Adrenal gland (tissue), 5 donors: ENCODE measurements at regions not wholly inside any gene's neighbourhood (a gene's known extent, or its start where the extent isn't known, plus 50 kb on each side); places are given as distances from the start of the nearest gene placed in this dataset.

Experiments used
- CTCF ChIP-seq, 6 experiments: fragments of 450-650 bp in 4 of 6; fragments of 200-600 bp in 2 of 6; sonication (generic) in 1 of 6; IDR thresholded peaks; 1 replicate in 5 of 6; 2 replicates in 1 of 6; pipeline versions ENCODE4 v1.5.1 to v1.8.0; 2016 to 2021; ENCODE audit warnings: antibody characterized with exemption in 6 of 6, mild to moderate bottlenecking in 2 of 6, moderate library complexity in 1 of 6
- POLR2A ChIP-seq, 2 donors: fragments of 450-650 bp; IDR thresholded peaks; one replicate each; pipeline ENCODE4 v1.6.1; 2017; ENCODE audit warnings: antibody characterized with exemption in 2 of 2, mild to moderate bottlenecking in 2 of 2, moderate library complexity in 1 of 2
- donor health status: DM: no; HTN: no; CAD: no.

- TF ChIP-seq CTCF (IDR thresholded peaks at IDR 0.05) (no peak), POLR2A (IDR thresholded peaks at IDR 0.05) (no peak)
These were observed 79.3 kb upstream of the ARMC3 start for GRCh38 chr10:22848509-22848908.
